Middle frontal gyrus (tissue), 1 donor: ENCODE measurements at regions not wholly inside any gene's neighbourhood (a gene's known extent, or its start where the extent isn't known, plus 50 kb on each side); places are given as distances from the start of the nearest gene placed in this dataset.

Experiments used
- DNase-seq: peaks from one replicate; pipeline ENCODE4 v3.0.0-alpha.2; 2015; ENCODE audit warnings: low spot score; ENCODE audit errors: extremely low spot score

DNA sequence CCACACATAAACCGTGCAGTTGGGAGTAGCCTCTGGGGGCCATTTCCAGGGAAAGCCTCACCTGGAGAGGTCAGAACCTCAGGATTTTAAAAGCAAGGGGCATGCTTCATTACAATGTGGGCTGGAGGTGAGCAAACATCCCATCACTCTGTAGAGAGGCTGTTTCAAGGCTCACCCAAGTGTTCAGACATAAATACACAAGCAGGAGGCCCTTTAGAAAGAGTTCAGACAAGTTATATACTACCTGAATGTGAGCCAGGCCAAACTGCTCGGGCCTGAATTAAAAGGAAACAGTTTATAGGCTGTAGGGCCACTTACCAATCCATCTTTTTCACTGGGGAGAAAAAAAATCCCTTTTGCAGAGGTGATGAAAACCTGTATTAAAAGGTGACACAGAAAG, 540.0 kb upstream of the ZEB2 start:
- no peak for DNase-seq

DNA sequence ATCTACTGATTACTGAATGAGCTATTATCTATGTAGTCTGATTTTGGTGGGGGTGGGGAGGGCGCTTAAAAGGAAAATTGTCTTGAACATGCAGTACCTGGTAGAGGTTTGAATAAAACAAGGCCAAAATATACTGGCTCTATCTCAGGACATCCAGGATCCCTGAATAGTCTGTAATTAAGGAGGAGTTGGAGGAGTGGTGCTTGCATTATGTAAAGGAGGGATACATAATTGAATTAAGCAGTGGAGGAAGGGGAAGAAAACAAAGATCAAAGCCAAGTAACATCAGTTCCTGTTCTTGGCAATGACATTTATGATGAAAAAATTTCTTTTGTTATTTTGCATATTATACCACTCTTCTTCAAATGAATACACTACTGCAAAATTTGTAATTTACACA, 539.4 kb upstream of the ZEB2 start:
- DNase-seq: no peak

DNA sequence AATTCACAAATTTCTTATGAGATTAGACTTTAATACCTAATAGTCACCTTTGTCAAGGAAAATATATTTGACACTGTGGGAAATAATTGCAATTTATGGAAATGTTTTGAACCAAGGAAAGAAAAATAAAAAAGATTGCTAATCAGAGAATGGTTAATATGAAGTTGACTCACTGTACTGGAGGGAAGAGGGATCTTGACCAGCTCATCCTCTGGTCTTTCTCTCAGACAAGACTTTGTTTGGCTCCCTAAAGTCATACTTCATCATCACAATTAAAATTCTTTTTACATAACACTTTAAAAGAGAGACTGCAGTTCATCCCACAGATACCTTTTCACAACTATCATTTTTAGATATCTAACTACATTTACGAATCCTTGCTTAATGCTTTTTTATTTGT, 538.5 kb upstream of the ZEB2 start:
- DNase-seq: no peak

DNA sequence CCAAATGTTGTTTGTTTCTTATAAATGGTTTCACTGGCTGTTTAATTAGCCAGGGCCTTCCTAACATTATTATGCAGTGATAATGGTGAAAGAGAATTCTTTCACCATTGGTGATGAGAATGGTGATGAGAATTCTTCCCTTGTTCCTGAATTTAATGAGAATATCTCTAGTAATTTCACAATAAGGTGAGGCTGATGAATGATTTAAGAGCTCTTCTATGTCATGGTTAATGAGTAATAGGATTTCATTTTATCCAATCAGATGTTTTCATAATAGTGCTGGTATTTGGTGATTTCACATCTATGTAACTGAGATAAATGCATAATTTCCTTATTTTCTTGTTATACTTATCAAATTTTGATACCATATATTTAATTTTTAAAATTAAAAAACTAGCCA, 535.7 kb upstream of the ZEB2 start:
- no peak for DNase-seq

DNA sequence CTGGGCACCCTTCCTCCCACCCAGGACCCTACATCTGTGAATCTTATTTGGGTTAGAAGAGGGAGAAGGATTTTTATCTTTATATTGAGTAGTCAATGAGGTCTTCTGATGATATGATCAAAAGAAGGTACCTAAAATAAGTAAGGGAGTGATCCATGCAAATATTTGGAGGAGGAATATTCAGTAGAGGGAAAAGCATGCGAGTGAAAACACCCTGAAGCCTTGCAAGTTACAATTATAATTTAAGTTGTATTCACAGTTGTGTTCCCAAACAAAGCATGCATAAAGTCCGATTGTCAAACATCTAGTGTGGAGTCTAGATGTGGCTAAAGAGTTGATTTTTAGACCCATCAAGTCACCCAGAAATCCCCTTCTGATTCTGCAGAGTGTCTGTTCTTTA, 530.2 kb upstream of the ZEB2 start:
- no peak for DNase-seq

DNA sequence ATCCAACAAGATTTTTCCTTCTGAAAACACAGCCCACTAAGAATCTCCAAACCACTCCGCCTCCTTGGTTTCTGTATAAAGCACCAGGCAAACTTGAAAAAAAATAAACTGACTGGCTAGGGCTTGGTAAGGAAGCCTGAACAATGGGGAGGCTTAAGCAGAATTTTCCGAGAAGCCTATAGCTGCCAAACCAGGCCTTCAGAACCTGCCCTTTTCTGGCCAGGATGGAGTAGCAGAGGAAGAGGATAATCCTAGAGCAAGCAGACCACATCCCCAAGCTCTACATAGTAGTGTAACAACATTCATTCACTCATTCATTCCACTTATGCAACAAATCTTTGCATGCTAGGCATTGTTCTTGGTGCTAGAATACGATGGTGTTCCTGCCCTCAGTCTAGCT, 529.6 kb upstream of the ZEB2 start:
- DNase-seq: no peak

DNA sequence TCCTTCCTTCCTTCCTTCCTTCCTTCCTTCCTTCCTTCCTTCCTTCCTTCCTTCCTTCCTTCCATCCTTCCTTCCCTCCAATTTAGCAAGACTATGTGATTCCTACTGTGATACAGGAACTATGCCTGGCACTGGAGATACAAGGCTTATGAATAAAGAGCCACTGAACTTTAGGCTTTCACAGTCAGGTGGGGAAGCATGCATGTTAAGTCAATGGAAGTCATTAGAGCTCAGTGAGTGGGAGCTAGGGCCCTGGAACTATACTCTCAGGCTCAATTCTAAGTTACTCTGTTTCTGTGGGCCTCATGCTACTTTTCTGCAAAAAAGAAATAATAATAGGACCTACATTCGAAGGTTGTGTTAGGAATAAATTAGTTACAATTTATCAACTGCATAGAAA, 527.6 kb upstream of the ZEB2 start:
- no peak for DNase-seq

DNA sequence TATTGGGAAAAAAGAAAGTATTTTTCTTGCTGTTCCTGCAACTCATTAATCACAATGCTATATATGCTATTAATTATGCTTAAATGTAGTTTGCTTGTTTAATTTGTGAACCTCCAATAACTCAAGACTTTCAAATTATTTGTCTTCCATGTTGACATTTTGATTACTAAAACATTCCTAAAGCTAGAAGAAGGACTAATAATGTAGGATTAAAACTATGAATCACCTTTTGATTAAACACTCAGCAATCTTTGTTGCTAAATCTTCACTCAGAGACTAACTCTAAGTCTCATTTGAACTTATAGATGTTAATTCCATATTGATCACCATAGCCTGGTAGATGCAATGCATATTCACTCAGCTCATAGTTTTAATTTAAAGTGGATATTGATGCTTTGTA, 524.6 kb upstream of the ZEB2 start:
- no peak for DNase-seq

DNA sequence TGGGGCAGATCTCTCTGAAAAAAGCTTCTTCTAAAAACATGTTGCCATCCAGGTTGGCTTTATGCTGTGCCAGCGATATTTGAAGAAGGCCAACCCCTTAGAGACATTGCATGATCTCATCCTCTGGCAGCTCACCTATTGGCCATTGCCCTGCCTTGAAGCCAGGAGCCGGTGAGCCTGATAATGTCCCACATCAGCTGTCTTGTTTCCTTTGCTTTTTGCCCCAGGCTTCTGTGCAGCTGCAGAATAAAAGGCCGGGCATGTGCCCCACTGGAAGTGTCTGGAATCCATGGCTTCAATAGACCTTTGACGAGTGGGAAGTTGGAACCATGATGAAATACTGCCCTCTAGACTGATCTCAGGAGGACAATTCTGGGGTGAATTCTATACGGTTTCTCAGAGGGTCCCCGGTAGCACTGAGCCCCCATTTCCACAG, 523.5 kb upstream of the ZEB2 start:
- DNase-seq: no peak

DNA sequence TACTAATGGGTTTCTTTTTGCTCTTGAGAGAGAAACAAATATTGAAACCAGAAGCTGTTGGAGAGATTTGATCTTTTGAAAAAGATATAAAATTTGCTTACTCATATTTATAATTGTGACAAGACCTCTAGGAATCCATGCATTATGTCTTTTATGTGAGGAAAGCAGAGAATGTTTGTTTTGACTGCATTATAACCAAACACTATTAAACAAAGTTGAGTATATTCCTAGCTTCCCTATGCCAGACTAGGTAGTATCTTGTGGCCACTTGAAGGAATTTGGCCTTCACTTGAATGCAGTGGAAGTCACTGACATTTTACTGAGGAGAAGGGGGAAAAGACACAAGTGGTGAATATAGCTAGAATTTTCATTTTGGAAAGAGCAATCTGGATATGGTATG, 521.8 kb upstream of the ZEB2 start:
- DNase-seq: no peak

DNA sequence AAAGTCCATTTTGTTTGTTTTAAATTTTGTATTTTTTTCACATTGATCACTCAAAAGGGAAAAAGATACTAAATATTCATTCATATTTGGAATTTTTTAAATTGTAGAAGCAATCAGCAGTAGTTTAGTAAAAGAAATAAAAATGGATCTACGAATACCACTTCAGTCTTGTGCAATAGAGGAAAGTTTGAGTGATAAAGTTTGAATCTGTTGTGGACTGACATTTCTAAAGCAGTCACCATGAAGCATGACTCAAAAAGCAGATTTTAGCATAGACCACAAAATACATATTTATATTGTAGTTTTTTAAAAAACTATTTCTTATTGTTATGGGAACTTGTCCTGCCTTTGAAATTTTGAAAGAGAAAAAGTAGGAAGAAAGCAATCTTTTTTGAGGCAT, 520.5 kb upstream of the ZEB2 start:
- DNase-seq: no peak

DNA sequence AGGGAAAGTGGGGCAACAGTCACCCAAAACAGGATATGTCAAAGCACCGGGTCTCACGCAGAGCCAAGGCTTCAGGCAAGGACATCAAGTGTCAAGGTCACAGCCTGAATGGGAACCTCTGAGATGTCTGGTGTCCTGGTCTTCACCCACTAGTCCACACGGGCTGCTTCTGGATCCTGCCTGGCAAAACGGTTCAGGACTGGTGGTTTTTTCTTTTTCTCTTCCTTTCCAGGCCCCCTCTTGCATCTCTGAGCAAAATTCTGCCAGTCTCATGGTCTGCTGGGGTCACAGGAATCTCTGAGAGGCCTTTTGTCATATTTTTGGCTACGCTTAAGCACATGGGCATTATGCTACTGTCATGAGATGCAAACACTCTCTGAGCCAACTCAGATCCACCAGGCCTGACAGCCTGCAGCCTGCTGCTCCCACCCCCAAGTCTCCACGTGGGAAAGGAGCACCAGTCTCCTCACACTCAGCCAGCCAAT, 518.2 kb upstream of the ZEB2 start:
- DNase-seq: peak; percentile 50

DNA sequence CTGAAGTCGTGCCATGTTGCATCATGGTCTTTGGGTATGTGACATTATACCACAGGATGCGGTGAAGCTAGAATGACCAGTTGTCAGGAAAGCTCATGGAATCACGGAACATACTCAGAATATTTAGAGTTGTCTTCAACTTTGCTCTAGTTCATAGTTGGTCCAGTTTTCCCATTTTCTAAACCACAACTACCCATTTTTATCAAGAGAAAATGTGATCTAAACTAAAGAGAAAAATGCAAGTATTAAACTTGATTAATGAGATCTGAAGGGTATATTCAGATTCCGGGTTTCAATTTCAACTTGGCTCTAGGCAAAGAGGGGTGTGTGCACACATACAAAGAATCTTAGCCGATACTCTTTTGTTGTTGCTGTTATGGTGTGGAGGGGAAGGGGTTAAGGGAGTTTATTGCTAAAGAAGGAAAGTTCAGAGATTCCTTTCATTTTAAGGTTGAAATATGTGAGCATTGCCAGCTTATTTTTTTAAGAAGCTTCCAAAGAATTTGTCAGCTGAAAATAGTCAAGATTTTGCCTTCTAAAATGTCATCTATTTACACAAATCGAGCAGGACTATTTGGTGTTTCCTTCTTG, 516.6 kb upstream of the ZEB2 start:
- no peak for DNase-seq

DNA sequence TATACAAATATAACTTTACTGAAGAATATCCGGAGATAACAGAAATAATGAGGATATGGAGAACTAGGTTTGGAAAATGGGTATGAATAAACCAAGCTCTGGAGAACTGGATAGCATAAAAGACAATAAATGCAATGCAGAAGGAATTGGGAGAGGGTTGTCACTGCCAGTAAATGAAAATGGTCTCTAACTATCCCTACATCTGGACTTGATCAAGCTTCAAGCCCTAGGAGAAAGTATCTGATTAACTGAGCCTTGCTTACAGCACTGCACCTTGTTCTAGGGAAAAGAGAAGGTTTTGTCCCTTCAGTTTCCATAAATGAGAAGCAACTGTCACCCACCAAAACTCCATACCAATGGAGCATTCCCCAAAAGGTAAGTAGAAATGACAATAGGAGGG, 514.6 kb upstream of the ZEB2 start:
- DNase-seq: no peak

DNA sequence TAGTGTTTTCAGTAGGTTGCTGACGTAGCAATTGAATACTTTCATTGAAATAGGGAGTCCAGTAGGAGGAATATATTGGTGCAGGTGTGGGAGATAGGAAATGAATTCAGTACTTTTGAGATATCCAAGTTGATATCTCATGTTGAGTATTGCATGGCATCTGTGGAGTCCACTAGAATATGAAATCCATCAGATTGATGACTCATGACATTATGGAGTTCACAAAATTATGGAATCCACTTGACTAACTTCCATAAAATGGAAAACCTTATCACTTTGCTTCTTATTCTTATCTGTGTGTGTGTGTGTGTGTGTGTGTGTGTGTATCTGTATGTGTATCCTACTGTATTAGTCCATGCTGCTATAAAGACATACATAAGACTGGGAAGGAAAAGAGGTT, 513.5 kb upstream of the ZEB2 start:
- DNase-seq: no peak

DNA sequence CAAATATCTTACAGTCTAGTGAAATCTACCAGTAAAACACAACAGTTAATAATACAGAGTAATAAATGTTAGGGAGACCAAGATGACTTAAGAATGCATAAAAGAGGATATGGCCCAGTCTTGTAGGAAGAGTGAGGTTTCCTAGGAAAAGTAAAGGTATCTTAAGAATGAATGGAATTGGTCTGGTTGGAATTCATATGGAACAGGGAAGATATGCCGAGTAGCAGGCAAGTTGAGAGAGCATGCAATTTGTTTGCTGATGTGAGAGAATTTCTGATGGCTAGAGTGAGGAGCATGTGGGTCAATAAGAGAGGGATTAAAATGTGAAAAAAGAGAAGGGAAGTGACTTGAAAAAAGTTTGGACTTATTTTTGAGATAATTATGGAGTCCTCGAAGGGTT, 512.9 kb upstream of the ZEB2 start:
- DNase-seq: no peak

DNA sequence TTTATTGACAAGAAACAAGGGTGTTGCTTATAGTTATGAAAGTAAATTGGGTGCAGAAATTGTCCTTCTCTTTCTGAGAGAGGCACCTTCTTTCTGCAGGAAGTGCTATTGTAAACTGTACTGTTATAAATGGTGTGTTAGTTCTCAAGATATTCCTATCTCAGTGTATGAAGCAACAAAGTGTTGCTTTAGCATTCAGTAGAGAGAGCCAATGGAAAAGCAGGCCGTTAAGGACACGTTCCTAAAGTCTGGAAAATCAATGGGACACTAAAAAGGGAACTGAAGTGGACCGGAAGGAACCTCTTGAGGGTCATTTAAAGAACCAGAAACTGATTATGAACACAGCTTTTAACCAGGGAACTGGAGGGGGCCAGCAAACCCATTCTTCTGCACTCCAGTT, 510.0 kb upstream of the ZEB2 start:
- no peak for DNase-seq

DNA sequence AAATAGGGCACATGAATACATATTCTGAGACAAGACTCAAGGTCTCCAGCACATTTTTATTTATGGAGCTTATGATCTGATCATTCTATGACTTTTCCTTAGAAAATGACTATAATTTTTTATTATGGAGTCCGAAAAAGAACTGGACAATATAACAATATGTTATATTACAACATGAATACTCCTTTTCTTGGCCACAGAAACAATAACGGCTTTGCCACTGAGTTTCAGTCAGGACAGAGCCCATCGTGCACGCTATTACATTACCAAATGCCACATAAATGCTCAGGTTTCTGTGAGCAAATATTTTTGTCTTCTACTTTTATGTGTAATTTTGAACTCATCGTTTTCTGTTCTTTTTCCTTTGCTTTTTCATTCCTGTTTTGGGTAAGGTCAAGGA, 509.2 kb upstream of the ZEB2 start:
- DNase-seq: no peak

DNA sequence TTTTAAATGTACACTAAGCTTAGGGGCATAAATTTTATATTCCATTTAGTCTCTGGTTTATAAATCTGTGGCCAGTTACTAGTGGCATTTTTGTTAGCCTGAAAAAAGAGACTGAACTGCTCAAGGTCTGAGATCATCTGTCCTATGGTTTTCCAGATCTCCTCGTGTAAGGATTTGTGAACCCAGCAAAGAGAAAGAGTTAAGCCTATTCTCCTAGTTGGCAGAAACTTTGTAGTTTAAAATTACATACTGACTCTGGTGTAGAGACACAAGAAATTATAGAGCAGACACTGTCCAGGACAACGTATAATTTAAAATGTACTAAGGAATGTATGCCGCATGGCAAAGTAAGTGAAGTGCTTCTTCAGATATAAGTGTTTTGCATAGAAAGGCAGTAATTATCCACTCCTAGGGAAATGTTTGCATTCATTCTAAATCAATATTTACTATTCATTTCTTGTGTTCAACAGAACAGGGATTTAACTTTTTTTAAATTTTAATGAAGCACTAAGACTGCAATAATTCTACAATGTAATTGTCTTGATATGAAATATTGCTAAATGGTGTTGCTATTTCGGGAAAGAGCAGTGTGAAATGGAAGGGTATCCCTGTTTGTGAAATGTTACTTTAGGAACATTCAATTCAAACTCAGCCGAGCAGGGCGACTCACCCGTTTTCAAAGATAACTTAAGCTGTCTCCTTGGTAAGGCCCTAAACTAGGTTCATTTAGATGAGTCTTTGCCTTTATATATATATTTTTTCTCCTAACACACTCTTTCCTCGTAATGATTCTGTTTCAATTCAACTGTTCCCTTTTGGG, 508.4 kb upstream of the ZEB2 start:
- no peak for DNase-seq

DNA sequence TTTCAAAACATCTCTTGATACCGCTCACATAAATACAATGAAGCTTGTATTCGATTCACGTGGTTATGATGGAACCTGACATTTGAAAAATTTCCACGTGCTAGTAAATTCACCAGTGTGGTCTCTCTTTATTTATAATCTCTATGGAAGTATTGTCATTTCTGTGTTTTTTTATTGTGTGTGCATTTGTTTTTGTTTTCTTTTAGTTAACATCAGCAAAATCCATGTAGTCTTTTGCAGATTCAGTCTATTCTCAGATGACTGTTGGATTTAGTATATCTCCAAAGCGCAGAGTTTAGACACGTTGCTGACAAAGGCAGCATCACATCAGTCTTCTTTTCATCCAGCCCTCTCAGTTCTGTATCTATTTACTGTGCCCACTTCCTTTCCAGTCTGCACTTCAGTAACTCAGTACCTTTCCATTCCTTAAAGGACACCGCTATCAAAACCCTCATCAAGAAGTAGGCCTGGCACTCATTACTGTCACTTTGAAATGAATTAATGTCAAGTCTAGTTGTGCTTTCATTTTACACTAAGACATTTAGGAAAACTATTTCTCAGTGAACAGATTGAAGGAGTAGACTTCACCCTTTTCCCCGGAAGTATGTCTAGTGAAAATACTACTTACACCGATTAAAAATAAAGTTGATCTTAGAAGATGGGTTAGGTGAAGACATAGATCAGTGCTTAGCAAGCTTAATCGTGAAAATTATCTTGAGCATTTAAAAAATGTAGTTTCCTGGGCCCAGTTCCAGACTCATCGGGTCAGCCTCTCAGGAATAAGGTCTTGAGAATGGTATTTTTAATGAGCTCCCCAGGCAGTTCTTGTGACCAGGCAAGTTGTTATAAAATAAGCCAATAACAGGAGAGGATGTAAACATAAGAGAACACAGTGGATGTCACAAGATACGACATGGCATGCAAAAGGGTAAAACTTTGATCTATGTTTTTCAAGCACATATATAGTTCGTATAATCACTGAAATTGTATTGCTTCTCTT, 506.8 kb upstream of the ZEB2 start:
- DNase-seq: no peak

DNA sequence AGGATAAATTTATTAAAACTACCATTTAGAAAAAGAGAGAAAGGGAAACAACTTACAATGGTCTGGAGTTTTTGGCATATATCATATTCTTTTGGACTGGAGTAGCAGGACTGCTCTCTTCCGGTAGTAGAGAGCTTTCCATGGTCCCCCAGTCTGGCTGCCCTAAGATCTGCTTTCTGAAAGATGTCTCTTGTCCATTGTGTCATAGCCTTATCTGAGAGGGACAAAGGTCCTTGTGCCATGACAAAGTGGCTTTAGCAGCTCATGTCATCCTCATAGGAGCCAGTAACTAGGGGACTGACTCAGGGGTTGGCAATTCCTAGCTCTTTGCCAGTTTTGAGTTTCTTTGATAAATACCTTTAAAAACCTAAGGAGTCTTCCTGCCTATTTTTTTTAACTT, 505.5 kb upstream of the ZEB2 start:
- no peak for DNase-seq

DNA sequence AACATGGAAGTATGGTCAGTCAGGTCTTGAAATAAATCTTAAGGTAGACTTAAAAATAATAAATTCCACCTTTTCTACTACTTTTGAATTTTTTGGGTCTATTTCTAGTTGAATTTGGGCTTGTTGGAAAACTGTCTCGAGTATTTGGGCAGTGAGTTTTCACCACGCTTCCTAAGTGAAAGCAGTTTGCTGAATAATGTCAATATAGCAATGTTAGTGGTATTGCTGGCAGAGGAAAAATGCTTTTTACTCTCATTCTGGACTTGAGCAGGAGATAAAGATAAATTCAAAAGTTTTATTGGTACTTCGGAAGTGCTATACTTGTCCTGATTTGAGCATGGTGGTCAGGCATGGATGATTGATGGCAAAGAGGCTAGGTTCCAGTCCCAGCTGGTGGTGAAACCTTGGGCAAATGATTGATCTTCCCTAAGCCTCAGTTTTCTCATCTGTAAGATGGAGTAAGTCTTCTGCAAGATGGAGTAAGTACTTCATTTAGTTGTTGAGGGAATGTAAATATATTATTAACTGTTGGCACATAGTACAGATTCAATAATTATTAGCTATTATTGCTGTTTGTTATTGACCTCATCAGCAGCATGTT, 503.5 kb upstream of the ZEB2 start:
- DNase-seq: no peak
